ENCODE measurements at regions not wholly inside any gene's neighbourhood (a gene's known extent, or its start where the extent isn't known, plus 50 kb on each side); places are given as distances from the start of the nearest gene placed in this dataset.

- H3K4me3 ChIP-seq: no peak overlapping the region
- in situ Hi-C loops (cut with MboI; ENCODE audit: low pct_unique_long_range_greater_than_20kb in 2 of 9, low sequenced_read_pairs in 9 of 9, unreplicated experiment in 9 of 9): no loop called here
- H3K27ac ChIP-seq: no peak overlapping the region
- 0 to 80% (median 40%) methylated on average over 1 of the region's 1 CpG; no CpG with 5 or more reads in 2 of the 10 experiments for WGBS, 10 experiments
- ATAC-seq (replicated peaks in 6 of 8): no peak
- no peaks in the 10 kb centered on the region for H3K4me1 ChIP-seq (replicated peaks in 1 of 2)
These were observed 107.0 kb upstream of the EPHA5 start for GRCh38 chr4:65777270-65777669.

- Histone ChIP-seq H3K27ac (no peak overlapping the region), H3K4me1 (replicated peaks in 1 of 2) (no peaks in the 10 kb centered on the region), H3K4me3 (no peak overlapping the region)
- in situ Hi-C loops (cut with MboI; ENCODE audit: low pct_unique_long_range_greater_than_20kb in 2 of 9, low sequenced_read_pairs in 9 of 9, unreplicated experiment in 9 of 9): no loop called here
- 20 to 100% (median 97%) methylated on average over 1 to 4 of the region's 6 CpGs; no CpG with 5 or more reads in 6 of the 10 experiments for WGBS, 10 experiments
- ATAC-seq (replicated peaks in 6 of 8): no peak
These were observed 103.3 kb upstream of the EPHA5 start for GRCh38 chr4:65773636-65774035.

- WGBS, 10 experiments: 0 to 91% (median 51%) methylated on average over 1 to 2 of the region's 2 CpGs
- Histone ChIP-seq H3K27ac (no peak overlapping the region), H3K4me3 (no peak overlapping the region), H3K4me1 (replicated peaks in 1 of 2) (no peaks in the 10 kb centered on the region)
- in situ Hi-C loops (cut with MboI; ENCODE audit: low pct_unique_long_range_greater_than_20kb in 2 of 9, low sequenced_read_pairs in 9 of 9, unreplicated experiment in 9 of 9): no loop called here
- ATAC-seq (replicated peaks in 6 of 8): no peak
These were observed 77.1 kb upstream of the EPHA5 start for GRCh38 chr4:65747386-65747785.

- WGBS, 10 experiments: 6 to 100% (median 77%) methylated on average over 2 of the region's 2 CpGs; no CpG with 5 or more reads in 2 of the 10 experiments
- no peak for ATAC-seq (replicated peaks in 6 of 8)
- Histone ChIP-seq H3K4me3 (no peak overlapping the region), H3K4me1 (replicated peaks in 1 of 2) (no peaks in the 10 kb centered on the region), H3K27ac (no peak overlapping the region)
- in situ Hi-C loops (cut with MboI; ENCODE audit: low pct_unique_long_range_greater_than_20kb in 2 of 9, low sequenced_read_pairs in 9 of 9, unreplicated experiment in 9 of 9): no loop called here
These were observed 67.8 kb upstream of the EPHA5 start for GRCh38 chr4:65738134-65738533.

- in situ Hi-C loops (cut with MboI; ENCODE audit: low pct_unique_long_range_greater_than_20kb in 2 of 9, low sequenced_read_pairs in 9 of 9, unreplicated experiment in 9 of 9): no loop called here
- Histone ChIP-seq H3K4me3 (no peak overlapping the region), H3K4me1 (replicated peaks in 1 of 2) (no peaks in the 10 kb centered on the region), H3K27ac (no peak overlapping the region)
- 0 to 93% (median 83%) methylated on average over 1 to 4 of the region's 4 CpGs; no CpG with 5 or more reads in 2 of the 10 experiments for WGBS, 10 experiments
- no peak for ATAC-seq (replicated peaks in 6 of 8)
These were observed 67.4 kb upstream of the EPHA5 start for GRCh38 chr4:65737672-65738071.

GRCh38 chr4:65724973-65725372, 54.7 kb upstream of the EPHA5 start:
- no peak overlapping the region for H3K4me3 ChIP-seq
- no peaks in the 10 kb centered on the region for H3K4me1 ChIP-seq (replicated peaks in 1 of 2)
- in situ Hi-C loops (cut with MboI; ENCODE audit: low pct_unique_long_range_greater_than_20kb in 2 of 9, low sequenced_read_pairs in 9 of 9, unreplicated experiment in 9 of 9): no loop called here
- 0 to 96% (median 8%) methylated on average over 2 to 5 of the region's 5 CpGs; no CpG with 5 or more reads in 5 of the 10 experiments for WGBS, 10 experiments
- ATAC-seq (replicated peaks in 6 of 8): no peak
- no peak overlapping the region for H3K27ac ChIP-seq

Data from motor neuron (in vitro differentiated cells).